ENCODE measurements at regions not wholly inside any gene's neighbourhood (a gene's known extent, or its start where the extent isn't known, plus 50 kb on each side); places are given as distances from the start of the nearest gene placed in this dataset.
"Not testable (repeated sequence)": the region's sequence is repeated elsewhere in the genome, so short reads cannot be mapped to it uniquely, and the experiment has no call there.

DNA sequence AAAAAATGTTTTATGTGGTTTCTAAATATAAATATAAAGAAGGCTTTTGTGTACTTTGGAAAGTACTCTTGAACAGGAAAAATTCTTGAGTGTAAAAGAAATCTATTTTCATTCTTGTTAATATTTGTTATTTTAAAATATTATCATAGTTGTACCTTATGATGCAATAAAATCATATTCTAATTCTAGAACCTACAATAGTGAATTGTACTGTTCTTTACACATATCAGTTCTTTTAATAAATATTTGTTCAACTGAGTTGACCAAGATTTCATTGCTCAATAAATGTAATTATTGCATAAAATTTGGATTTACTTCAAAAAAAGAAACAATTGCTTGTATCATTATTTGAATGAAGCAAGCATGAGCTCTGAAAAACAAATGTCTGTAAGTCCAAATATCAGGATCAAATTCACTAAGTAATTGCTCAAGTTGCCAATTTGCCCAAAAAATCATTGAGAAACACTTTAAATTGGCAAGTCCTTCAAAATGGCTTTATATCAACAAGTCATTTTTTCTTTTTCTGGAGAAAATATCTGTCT is 191.6 kb upstream of the SLC16A7 start:
- DNase-seq = no peak

- DNase-seq = peak; percentile 63
These were observed 192.4 kb upstream of the SLC16A7 start for GRCh38 chr12:59403259-59403932.

DNA sequence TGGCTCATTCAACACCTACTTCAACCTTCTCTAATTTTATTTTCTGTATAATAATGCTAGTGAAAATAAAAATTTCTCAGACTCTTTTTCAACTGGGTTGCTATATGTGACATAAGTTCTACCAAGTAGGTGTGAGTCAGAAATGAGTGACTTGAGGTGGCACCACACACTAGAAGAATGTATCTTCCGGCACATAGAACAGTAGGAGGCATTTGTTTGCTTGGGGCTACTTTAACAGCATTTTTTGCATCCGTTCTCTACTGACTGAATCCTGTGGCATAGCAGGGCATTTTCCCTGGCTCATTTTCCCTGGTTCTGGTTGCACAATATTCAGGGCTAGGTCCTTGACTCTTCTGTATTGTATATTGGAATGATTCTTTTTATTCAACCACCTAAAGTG is 194.0 kb upstream of the SLC16A7 start:
- no peak for DNase-seq

DNA sequence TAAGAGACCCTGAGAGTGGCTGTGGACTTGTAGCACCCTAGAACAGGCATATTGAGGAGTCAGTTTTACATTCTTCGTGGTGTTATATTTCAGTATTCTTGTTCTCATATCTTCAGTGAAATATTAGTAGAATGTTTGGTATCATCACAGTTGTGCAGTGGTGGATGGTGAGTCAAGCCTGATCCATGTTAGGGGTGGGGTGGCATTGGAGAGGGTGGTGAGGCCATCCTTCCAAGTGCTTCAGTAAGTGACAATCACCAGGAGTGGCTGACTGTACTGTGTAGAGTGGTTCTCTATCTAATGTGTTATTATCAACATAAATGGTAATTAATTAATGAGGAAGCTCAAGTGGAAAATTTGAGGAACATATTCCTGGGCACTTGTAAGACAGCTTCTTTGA is 197.7 kb upstream of the SLC16A7 start:
- no peak for DNase-seq

- DNase-seq = no peak
These were observed 198.9 kb upstream of the SLC16A7 start for GRCh38 chr12:59396919-59397318.

DNA sequence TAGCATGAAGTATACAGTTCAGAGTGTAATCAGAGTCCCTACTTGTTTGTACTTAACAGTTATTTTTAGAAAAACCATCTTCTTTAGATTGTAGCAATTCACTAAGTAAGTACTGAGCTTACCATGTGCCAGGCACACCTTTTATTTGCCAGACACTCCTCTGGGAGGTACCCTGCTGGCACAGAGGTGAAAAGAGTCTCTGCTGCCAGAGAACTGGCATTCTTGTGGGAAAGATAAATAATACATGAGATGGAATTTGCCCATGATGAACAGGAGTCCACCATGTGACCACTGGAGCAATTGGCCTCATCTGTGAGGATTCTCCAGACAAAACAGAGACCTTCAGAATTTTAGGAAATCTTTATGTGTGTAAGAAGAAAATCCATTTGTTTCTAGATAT is 199.3 kb upstream of the SLC16A7 start:
- no peak for DNase-seq

GRCh38 chr12:59395310-59395709 is 200.5 kb upstream of the SLC16A7 start:
- not testable (repeated sequence) for DNase-seq

DNA sequence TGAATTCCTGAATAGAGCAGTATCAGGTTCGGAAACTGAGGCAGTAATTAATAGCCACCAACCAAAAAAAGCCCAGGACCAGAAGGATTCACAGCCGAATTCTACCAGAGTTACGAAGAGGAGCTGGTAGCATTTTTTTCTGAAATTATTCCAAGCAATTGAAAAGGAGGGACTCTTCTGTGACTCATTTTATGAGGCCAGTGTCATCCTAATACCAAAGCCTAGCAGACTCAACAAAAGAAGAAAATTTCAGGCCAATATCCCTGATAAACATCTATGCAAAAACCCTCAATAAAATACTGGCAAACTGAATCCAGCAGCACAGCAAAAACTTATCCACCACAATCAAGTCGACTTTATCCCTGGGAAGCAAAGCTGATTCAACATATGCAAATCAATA is 202.3 kb upstream of the SLC16A7 start:
- DNase-seq = no peak

GRCh38 chr12:59389968-59390576 is 205.8 kb upstream of the SLC16A7 start:
- DNase-seq = no peak

- DNase-seq = no peak
These were observed 207.1 kb upstream of the SLC16A7 start for GRCh38 chr12:59388694-59389093.

- no peak for DNase-seq
These were observed 207.7 kb upstream of the SLC16A7 start for GRCh38 chr12:59388176-59388575.

DNA sequence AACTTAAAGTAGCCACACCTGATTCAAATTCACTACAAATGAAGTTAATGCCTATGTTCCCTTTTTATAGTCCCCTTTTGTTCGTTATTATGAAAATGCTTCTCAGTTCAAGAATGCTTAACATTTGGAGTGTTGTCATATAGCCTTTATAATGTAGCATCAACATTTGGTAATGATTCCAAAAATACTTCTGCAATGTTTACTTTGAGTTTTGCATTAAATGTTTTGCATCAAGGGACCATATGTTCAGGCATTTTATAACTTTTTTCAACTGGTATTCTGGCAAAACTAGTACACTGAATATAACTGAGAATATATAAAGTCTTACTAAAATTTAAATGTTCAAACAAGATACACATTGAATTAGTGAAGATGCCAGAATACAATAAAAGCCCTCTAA is 209.6 kb upstream of the SLC16A7 start:
- no peak for DNase-seq

DNA sequence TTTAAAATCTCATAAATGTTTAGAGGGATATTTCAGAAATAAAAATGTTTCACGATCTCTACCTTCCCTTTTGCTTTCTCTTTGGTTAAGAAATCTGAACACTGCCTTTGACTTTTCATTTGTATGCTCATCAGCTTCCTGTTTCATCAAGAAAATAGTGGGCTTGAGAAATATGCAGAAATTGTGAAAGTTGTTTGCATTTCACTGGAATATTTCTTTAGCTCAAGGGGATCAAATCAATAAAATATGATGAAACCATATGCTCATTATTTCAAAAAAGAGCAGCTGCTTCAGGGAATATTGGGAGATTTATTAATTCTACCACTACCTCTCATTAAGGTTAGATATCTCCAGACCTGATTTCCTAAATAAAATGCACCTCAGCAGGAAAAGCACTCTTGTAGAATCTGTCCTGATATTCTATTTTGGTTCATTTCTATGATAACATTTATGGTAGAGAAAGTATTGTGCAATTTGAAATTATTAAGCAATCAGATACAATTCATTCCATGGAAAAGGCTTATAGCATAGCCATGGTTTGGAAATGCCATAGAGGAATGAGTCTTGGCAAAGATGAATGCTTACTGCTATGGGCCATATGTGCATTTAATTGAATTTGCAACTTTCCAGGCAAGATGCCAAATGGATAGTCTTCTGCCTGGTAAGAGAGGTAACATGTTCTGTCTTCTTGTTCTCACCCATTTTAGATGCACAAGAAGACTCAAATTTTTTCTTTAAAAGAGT is 212.6 kb upstream of the SLC16A7 start:
- DNase-seq = no peak

DNA sequence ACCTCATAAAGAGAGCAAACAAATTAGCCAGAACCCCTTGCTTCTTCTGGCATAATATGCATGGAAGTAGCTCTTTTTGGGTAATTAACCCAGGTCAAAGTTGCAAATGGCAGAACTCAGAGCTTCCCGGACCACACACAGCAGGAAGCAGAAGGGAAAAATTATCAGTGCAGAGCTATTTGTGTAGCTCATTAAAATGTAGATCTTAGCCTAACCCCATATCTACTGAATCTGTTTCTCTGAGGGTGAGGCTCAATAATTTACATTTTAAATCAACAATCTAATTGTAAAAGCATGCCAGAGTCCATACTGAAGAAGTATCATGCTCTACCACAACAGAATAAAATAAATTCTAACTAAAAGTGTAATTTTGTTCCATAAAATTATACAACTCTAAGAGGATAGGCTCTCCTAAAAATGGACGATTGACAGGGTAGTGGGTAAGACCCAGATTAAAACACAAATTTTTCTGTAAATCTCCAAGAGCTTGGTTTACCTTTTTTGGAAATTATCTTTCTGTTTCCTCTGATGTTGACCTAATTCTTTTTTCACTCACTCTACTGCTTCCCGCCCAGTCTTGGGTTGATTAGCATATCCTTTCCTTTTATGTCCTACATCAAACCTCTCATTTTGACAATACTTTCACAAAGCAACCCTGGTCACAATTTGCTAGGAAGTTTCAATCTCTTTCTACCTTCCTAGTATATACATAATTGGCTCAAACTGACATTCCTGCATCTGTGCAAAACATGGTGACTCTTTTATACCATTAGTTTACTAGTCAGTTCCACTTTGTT is 213.3 kb upstream of the SLC16A7 start:
- no peak for DNase-seq

- DNase-seq = no peak
These were observed 214.7 kb upstream of the SLC16A7 start for GRCh38 chr12:59381106-59381505.

- DNase-seq = no peak
These were observed 220.2 kb upstream of the SLC16A7 start for GRCh38 chr12:59375633-59376032.

DNA sequence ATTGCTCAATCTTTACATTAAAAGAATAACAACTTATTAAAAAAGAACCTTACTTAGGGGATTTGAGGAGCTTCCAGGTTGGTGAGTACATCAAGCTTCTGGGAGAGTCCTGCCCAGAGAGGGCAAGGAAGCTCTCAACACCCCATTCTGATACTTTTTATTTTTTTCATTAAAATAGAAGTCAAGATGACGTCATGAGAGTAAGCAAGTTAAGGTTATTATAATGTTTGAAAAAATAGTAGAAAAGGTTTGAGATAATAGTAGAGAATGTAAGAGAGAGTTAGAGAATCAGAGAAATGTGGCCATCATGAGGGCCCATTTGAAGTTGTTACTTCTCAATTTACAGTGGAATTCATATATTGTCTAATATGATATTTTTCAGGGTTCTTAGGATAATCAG is 221.0 kb upstream of the SLC16A7 start:
- DNase-seq = no peak

DNA sequence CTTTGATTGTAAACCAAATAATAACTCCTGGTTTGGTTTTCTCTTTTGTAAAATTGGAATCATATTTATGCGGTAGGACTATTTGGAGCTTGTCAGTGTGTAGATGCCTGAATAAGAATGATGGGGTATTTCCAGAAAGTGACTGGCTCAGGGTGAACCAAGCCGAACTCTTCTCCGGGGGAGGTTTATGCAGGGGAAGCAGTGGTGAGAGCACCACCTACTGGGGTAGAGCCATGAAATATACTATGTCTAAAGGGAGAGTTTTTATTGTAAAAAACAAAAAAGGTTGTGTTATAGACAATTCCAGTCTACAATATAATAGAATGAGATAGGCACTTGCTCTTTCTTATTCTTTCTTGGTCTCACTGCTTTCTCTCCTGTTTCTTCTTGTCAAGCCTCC is 222.9 kb upstream of the SLC16A7 start:
- DNase-seq = no peak

GRCh38 chr12:59370933-59371332 is 224.9 kb upstream of the SLC16A7 start:
- DNase-seq = no peak

DNA sequence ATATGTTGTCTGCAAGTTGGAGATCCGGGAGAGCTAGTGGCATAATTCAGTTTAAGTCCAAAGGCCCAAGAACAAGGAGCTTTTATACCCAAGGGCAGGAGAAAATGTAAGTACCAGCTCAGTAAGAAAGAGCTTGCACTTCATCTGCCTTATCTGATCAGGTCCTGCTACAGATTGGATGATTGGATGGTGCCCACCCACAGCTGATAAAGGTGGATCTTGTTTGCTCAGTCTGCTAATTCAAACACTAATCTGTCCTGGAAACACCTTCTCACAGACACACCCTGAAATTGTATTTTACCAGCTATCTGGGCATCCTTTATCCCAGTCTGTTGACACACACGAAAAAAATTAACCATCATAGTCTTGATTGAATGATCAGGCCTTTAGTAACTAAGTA is 230.7 kb upstream of the SLC16A7 start:
- DNase-seq = no peak

- no peak for DNase-seq
These were observed 238.0 kb upstream of the SLC16A7 start for GRCh38 chr12:59357811-59358210.

DNA sequence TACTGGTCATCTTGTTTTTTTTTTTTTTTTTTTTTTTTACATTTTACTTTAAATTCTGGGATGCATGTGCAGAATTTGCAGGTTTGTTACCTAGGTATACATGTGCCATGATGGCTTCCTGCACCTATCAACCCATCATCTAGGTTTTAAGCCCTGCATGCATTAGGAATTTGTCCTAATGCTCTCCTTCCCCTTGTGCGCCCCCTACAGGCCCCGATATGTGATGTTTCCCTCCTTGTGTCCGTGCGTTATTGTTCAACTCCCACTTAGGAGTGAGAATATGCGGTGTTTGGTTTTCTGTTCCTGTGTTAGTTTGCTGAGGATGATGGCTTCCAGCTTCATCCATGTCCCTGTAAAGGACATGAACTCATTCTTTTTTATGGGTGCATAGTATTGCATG is 249.6 kb upstream of the SLC16A7 start:
- DNase-seq = not testable (repeated sequence)
